K562 (cell line): ENCODE measurements at regions not wholly inside any gene's neighbourhood (a gene's known extent, or its start where the extent isn't known, plus 50 kb on each side); places are given as distances from the start of the nearest gene placed in this dataset.

ENCODE experiments used
- CTCF ChIP-seq, 3 experiments: IDR thresholded peaks in 2 of 3; conservative IDR thresholded peaks in 1 of 3; 2 replicates each; pipeline ENCODE4 v1.5.1; 2011 to 2012; ENCODE audit warnings: low read length in 3 of 3, mild to moderate bottlenecking in 3 of 3, control low read depth in 2 of 3, improper control_type of control experiment in 1 of 3, inconsistent platforms in 1 of 3, low read depth in 1 of 3, mixed read lengths in 1 of 3, moderate library complexity in 1 of 3; ENCODE audit not compliant: insufficient read depth in 2 of 3
- EHMT2 ChIP-seq: fragments of 450-650 bp; IDR thresholded peaks from 2 replicates; pipeline ENCODE4 v1.6.1; 2018; ENCODE audit warnings: antibody characterized with exemption
- EP400 ChIP-seq: fragments of 450-650 bp; IDR thresholded peaks from 2 replicates; pipeline ENCODE4 v1.6.1; 2017; ENCODE audit warnings: antibody characterized with exemption, mild to moderate bottlenecking, moderate library complexity
- EWSR1 ChIP-seq: fragments of 450-650 bp; IDR thresholded peaks from 2 replicates; pipeline ENCODE4 v1.6.1; 2018; ENCODE audit warnings: borderline replicate concordance, mild to moderate bottlenecking, low read depth, moderate library complexity; ENCODE audit not compliant: partially characterized antibody
- FOXK2 ChIP-seq, 2 experiments: fragments of 450-650 bp; IDR thresholded peaks in 1 of 2; conservative IDR thresholded peaks in 1 of 2; 2 replicates each; pipeline ENCODE4 v1.6.1; 2016; ENCODE audit warnings: low read depth in 2 of 2, mild to moderate bottlenecking in 1 of 2
- HINFP ChIP-seq: fragments of 450-650 bp; conservative IDR thresholded peaks from 2 replicates; pipeline ENCODE4 v1.6.1; 2016; ENCODE audit warnings: missing genetic modification characterization, low read depth, mild to moderate bottlenecking, control low read depth, missing compliant biosample characterization
- KHSRP ChIP-seq: fragments of 450-650 bp; IDR thresholded peaks from 2 replicates; pipeline ENCODE4 v1.6.1; 2017
- MCM3 ChIP-seq: fragments of 450-650 bp; IDR thresholded peaks from 2 replicates; pipeline ENCODE4 v1.6.1; 2016
- MCM5 ChIP-seq: fragments of 450-650 bp; IDR thresholded peaks from 2 replicates; pipeline ENCODE4 v1.6.1; 2016; ENCODE audit warnings: low read depth
- MLLT1 ChIP-seq, 2 experiments: fragments of 450-650 bp; IDR thresholded peaks; 2 replicates each; pipeline ENCODE4 v1.6.1; 2016
- MTF1 ChIP-seq: fragments of 250-450 bp; sonication (Bioruptor Pico); IDR thresholded peaks from 2 replicates; pipeline ENCODE4 v1.9.0; 2021; ENCODE audit warnings: moderate library complexity, mild to moderate bottlenecking, inconsistent platforms, borderline replicate concordance
- POLR2H ChIP-seq: IDR thresholded peaks from 2 replicates; pipeline ENCODE4 v1.6.1; 2016; ENCODE audit warnings: missing genetic modification characterization, low read depth, mild to moderate bottlenecking, control low read depth, missing compliant biosample characterization, moderate library complexity
- TFAP4 ChIP-seq: sonication (generic); formaldehyde crosslinking; IDR thresholded peaks from 2 replicates; pipeline ENCODE4 v1.8.0; 2022; ENCODE audit warnings: missing genetic modification reagents, mild to moderate bottlenecking, moderate library complexity, borderline replicate concordance
- ZBTB1 ChIP-seq: sonication (generic); formaldehyde crosslinking; IDR thresholded peaks from 2 replicates; pipeline ENCODE4 v1.8.1; 2023; ENCODE audit warnings: missing genetic modification reagents, low read depth, mild to moderate bottlenecking, borderline replicate concordance
- ZFP36 ChIP-seq: fragments of 150-350 bp; IDR thresholded peaks from 2 replicates; pipeline ENCODE4 v1.6.1; 2018; ENCODE audit warnings: low read length, low read depth; ENCODE audit not compliant: partially characterized antibody
- ZNF274 ChIP-seq: IDR thresholded peaks from 2 replicates; pipeline ENCODE4 v1.6.1; 2011; ENCODE audit warnings: low read depth, mild to moderate bottlenecking, low read length, moderate library complexity, borderline replicate concordance
- ZNF41 ChIP-seq: fragments of 250-450 bp; sonication (Bioruptor Pico); conservative IDR thresholded peaks from 2 replicates; pipeline ENCODE4 v1.4.0; 2020; ENCODE audit warnings: mild to moderate bottlenecking
- ZNF511 ChIP-seq: sonication (generic); formaldehyde crosslinking; IDR thresholded peaks from 2 replicates; pipeline ENCODE4 v1.8.0; 2022; ENCODE audit warnings: mild to moderate bottlenecking, missing genetic modification reagents
- ZNF740 ChIP-seq, 3 experiments: fragments of 200-800 bp in 1 of 3; sonication (Bioruptor generic) in 1 of 3; sonication (generic) in 1 of 3; formaldehyde crosslinking in 1 of 3; IDR thresholded peaks; 2 replicates each; pipeline versions ENCODE4 v1.6.1 to v1.8.0; 2016 to 2022; ENCODE audit warnings: mild to moderate bottlenecking in 2 of 3, missing compliant biosample characterization in 2 of 3, missing genetic modification characterization in 2 of 3, missing genetic modification reagents in 1 of 3

- TF ChIP-seq HINFP (tag): no peak
- peak; percentile 99 for TF ChIP-seq POLR2H (tag)
- TF ChIP-seq MCM3: no peak
- TF ChIP-seq KHSRP: no peak
- no peak for TF ChIP-seq MTF1
- TF ChIP-seq MLLT1 (IDR thresholded peaks at IDR 0.05): peak in 1 of 2 experiments; percentile 46; a peak in 1 of 4 replicates
- no peak for TF ChIP-seq MCM5
- no peak; the same call in 1 of the 2 replicates for TF ChIP-seq ZNF511 (CRISPR knock-in tag)
- peak; percentile 46 for TF ChIP-seq TFAP4 (CRISPR knock-in tag)
- no peak for TF ChIP-seq ZBTB1 (CRISPR knock-in tag)
- TF ChIP-seq ZNF274: no peak
- peak in 1 of 2 experiments; percentile 72; a peak in 1 of 4 replicates for TF ChIP-seq FOXK2 (conservative IDR thresholded peaks at IDR 0.05 in 1 of 2, IDR thresholded peaks at IDR 0.05 in 1 of 2; ENCODE audit: low read depth in 2 of 2)
- TF ChIP-seq EHMT2: 0 out of 2 replicates have a peak, but pooled peaks have one; percentile 7
- no peak for TF ChIP-seq EWSR1
- TF ChIP-seq CTCF (IDR thresholded peaks at IDR 0.05 in 2 of 3, conservative IDR thresholded peaks at IDR 0.05 in 1 of 3; ENCODE audit: insufficient read depth in 2 of 3, low read depth in 1 of 3, low read length in 3 of 3): 0 out of 6 replicates have a peak, but pooled peaks of 1 of the 3 experiments have one; percentile 8
- TF ChIP-seq EP400: no peak
- peak; percentile 21 for TF ChIP-seq ZFP36
- TF ChIP-seq ZNF740 (CRISPR knock-in tag; IDR thresholded peaks at IDR 0.05): no peak
- TF ChIP-seq ZNF740 (tag; IDR thresholded peaks at IDR 0.05): no peak
- TF ChIP-seq ZNF41 (CRISPR knock-in tag): no peak
Observed at GRCh38 chr6:27668442-27669294, 195.8 kb upstream of the ZNF184 start (continued).
